ENCODE measurements at regions not wholly inside any gene's neighbourhood (a gene's known extent, or its start where the extent isn't known, plus 50 kb on each side); places are given as distances from the start of the nearest gene placed in this dataset.
"Not testable (repeated sequence)": the region's sequence is repeated elsewhere in the genome, so short reads cannot be mapped to it uniquely, and the experiment has no call there.

- DNase-seq: no peak
Measured at GRCh38 chr16:63422715-63423114, 1386.5 kb upstream of the CDH8 start.

- DNase-seq: no peak
Measured at GRCh38 chr16:63416712-63417111, 1380.5 kb upstream of the CDH8 start.

DNA sequence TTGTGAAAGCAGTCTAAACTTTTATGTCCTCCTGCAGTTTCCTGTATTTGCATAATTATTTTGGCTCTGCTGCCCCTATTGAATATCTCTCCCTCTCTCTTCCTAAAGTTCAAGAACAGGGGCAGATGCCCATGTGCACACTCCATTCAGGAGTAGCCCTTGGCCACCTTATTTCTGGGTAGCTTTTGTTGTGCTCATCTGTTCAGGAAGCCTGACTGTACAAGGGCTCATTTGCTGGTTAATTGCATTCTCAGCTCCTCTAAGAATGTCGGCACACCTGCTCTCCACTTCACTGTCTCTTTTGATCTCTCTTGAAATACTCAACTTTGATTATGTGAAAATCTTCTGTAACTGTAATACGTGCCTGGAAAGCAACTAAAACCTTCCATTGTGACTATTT, 1378.8 kb upstream of the CDH8 start:
- DNase-seq: no peak

GRCh38 chr16:63410594-63410993, 1374.4 kb upstream of the CDH8 start:
- no peak for DNase-seq

- no peak for DNase-seq
Measured at GRCh38 chr16:63403792-63404191, 1367.6 kb upstream of the CDH8 start.

- not testable (repeated sequence) for DNase-seq
Measured at GRCh38 chr16:63388277-63388676, 1352.0 kb upstream of the CDH8 start.

DNA sequence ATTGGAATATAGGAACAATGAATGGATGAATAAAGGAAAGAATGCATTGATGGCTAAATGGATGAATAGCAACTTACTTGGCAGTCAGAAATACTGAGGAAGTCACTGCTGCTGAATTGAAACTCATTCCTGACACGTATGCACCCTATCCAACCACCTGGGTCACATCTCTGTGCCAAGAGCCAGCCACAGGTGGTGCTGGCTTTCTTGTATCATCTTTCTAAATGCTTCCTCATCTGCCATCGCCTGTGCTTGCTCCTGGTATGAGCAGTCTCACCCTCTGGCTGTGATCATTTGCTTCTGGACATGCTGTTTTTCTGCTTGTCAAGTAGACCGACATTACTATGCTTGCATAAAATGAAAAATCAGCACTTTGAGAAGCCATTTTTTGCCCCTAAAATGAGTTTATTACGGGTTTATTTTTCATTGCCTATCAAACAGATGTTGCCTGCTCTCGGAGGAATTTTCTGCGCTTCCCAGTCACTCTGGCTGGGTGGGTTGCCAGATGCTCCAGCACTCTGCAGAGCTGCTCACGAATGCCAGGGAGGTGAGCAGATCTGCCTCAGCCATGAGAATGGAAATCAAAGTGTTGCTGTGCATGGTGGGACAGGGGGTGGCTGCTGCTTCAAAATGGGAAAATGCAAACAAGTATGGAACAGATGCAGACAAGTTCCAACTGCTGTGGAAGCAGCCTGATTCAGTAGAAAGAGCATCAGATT, 1349.6 kb upstream of the CDH8 start:
- no peak for DNase-seq

GRCh38 chr16:63373744-63374143, 1337.5 kb upstream of the CDH8 start:
- no peak for DNase-seq

DNA sequence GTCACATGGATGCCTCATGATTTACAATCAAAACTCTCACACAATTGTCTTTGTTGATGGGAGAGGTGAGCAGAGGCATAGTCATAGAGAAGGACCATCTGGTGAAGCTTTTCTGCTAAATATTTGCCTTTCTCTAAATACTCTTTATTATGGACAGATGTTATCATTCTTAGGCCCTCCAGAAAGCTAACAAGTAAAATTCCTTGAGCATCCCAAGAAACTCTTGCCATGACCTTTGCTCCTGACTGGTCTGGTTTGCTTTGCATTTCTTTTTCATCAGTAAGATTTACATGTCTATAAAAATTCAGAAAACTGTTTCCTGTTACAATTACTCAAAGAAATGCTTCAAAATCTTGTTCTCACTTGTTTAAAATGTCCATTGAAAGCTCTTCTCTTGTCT, 1336.6 kb upstream of the CDH8 start:
- no peak for DNase-seq

- DNase-seq: no peak
Measured at GRCh38 chr16:63372283-63372682, 1336.0 kb upstream of the CDH8 start.

DNA sequence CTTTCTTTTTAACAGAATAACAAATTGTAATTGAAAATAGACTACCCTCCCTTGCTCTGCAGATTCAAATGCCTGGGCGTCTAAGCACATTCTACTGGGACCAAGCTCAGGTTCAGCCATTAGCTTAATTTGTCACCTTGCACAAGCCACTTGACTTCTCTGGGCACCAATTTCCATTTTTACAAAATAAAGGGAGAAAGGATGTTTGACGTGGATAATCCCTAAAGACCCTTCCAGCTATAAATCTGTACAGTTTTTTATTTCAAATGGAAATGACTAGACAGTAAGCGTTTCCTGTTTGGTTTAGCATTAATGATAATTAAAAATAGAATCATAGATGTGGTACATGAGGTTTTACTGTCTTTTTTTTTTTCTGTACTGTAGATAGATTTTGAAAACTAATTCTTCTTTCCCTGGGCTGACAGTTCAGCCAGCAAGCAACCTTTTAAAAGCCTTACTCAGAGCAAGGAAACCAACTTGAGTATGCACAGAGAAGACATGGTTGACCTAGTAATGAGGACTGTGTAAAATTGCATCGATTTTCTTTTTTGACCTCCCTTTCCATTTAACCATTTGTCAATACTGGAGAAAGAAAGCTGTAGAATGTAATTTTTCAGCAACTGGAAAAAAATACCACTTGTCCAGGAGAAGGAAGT, 1329.5 kb upstream of the CDH8 start:
- no peak for DNase-seq

- no peak for DNase-seq
Measured at GRCh38 chr16:63363738-63364137, 1327.5 kb upstream of the CDH8 start.

GRCh38 chr16:63361032-63361624, 1324.9 kb upstream of the CDH8 start:
- DNase-seq: peak; percentile 74

- DNase-seq: no peak
Measured at GRCh38 chr16:63349961-63350360, 1313.7 kb upstream of the CDH8 start.

GRCh38 chr16:63346000-63346399, 1309.8 kb upstream of the CDH8 start:
- DNase-seq: no peak

- peak; percentile 34 for DNase-seq
Measured at GRCh38 chr16:63337264-63337663, 1301.0 kb upstream of the CDH8 start.

- no peak for DNase-seq
Measured at GRCh38 chr16:63331111-63331510, 1294.9 kb upstream of the CDH8 start.

DNA sequence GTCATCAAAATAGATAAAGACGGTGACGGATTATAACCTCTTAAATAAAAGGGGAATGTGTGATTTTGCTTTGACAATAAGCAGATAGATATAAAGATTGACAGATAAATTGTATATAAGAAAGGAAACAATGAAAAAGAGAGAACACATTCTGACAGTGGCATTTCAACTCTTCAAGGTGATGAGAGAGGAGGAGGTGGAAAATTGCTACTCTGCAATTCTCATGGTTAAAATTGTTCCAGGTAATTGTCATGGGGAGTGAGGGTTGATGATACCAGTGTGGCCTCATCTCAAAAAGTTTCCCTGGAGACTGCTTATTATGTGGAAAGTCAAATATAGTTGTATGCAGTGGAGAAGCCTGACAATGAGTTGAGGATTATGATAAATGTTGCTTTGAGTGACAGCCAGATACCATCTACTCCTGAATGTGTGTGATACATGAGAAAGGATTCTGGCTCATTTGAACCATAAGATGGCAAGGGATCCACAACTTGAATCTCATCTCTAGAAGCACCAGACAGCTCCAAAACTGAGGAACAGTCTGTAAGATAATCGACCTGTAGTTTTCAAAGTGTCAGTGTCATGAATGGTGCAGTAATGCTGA, 1290.6 kb upstream of the CDH8 start:
- no peak for DNase-seq

DNA sequence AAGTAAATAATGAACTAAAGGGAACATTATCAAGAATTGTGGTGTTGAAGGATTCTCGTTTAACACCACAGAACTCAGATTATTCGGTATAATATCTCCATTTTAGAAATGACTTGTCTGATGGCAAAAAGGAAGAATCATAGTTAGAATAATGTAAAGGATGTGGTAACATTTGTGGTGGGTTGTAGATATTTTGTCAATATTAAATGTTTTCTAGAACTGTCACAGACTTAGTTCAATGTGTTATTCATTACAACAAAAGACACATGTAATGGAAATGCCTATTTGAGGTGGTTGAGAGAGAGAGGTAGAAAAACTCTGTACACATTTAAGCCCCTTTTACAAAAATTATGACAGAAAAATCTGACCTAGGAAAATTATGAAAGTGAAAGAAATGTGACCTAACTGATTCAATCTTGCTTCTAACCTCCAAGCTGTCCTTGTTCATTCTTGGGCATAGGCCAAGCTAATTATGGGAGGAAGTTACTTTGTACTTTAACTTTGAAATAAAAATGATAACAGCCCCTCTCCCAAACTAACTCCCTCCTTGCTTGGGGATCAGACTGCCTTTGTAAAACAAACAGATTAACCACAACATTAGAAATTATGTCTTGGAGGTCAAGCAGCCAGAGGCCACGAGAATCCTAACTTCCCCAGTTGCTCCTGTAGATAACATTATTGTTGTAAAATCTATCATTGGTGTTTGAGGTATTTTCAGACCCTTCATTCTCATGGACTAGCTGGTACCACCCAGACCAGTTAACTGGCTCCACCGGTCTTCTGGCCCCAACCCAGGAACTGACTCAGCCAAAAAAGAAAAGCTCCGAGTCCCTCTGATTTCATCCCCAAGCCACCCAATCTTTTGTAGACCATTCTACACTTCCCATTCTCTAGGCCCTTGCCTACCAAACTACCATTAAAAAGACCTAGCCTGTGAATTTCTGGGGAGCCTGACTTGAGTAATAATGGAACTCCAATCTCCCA, 1287.8 kb upstream of the CDH8 start:
- DNase-seq: peak; percentile 75

DNA sequence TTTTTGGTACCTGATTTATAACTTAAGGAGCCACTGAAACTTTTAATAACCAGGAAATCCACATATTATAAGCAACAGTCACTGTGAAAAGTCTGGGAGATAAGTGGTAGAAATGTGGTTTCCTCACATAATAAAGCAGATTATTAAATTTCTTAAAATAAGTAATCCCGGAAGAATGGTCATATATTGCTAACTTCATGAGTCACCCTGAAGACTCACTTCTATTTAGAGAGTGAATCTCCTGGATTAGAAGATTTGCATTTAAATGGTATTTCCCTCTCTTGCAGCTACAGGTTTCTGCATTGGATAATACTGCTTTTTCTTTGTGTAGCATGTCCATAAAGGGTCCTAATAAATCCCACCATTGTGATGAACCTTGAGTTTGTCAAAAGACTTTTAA, 1286.8 kb upstream of the CDH8 start:
- DNase-seq: no peak

- no peak for DNase-seq
Measured at GRCh38 chr16:63315229-63315628, 1279.0 kb upstream of the CDH8 start.

- DNase-seq: peak; percentile 87
Measured at GRCh38 chr16:63312346-63312745, 1276.1 kb upstream of the CDH8 start.

DNA sequence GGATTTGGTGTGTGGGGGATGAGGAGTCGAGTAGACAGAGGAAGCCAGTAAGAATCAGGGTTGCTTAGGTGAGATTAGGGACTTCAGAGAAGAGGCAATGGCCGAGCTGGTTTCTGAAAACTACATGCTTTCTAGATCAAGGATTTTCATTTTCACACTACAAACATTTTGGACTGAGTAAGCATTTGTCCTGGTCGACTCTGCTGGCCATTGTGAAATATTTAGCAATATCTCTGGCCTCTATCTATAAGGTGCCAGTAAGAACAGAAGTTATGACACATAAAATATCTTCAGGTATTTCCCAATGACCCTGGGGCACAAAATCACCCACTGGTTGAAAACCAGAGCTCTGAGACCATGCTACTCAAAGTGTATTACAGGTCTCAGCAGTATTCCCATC, 1275.1 kb upstream of the CDH8 start:
- peak; percentile 22 for DNase-seq
